ENCODE measurements at regions not wholly inside any gene's neighbourhood (a gene's known extent, or its start where the extent isn't known, plus 50 kb on each side); places are given as distances from the start of the nearest gene placed in this dataset.

DNA sequence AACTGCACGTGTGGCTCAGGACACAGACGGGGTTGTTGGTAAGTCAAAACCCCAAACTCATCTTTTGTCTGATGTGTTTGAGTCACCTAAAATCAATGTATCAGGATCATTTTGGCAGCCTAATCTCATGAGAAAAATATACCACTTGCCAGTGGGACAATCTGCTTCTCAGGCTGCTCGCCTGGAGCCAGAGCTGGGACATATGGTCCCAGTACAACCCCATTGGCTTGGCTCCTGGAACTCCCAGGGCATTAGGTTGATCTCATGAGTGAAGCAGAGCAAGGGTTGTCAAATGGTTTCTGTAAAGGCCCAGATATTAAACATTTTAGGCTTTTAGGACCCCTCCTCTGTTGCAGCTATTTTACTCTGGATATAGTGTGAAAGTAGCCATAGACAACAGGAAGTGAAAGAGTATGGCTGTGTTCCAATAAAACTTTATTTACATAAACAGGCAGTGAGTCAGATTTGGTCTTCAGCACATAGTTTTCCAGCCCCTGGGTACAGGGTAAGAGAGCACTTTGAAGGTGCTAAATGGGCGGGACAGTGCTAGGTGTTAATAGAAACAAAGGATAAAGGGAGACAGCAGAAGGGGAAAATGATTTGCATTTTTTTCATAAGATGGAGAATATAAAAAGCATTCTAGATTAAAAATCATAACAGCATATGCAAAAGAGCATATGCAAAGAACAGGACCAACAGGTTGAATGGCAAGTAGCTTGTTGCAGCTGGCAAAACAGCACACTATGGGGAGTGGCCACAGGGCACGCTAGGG lies 290.8 kb downstream of the KCNS3 start:
- H3K4me3 Mint-ChIP-seq, result no peak overlapping the region
- peaks cover 17% of the 10 kb centered on the region for H3K27me3 Mint-ChIP-seq
- ChIA-PET POLR2A (no interaction called here), CTCF (no interaction called here)
- no peak overlapping the region for H3K27ac Mint-ChIP-seq
- H3K4me1 Mint-ChIP-seq, result no peaks in the 10 kb centered on the region
- no peaks in the 10 kb centered on the region for H3K36me3 Mint-ChIP-seq (ENCODE audit: low read depth)
- DNase-seq, result no peak
- H3K9me3 Mint-ChIP-seq (ENCODE audit: low read depth), result no peaks in the 10 kb centered on the region
- ATAC-seq, result no peak
- intact Hi-C loops (cut with DNase I, micrococcal nuclease), result no loop called here

- H3K36me3 Mint-ChIP-seq (ENCODE audit: low read depth), result no peaks in the 10 kb centered on the region
- H3K4me3 Mint-ChIP-seq, result no peak overlapping the region
- no peak for ATAC-seq
- no peak overlapping the region for H3K27ac Mint-ChIP-seq
- ChIA-PET POLR2A (no interaction called here), CTCF (interaction anchor here (0.6 to 1.9 kb wide), 2 partner anchors 11 to 88 kb away, joined by 3 to 10 read pairs; no protein-coding TSS in a partner anchor)
- DNase-seq, result no peak
- peaks cover 13% of the 10 kb centered on the region for H3K27me3 Mint-ChIP-seq
- intact Hi-C loops (cut with DNase I, micrococcal nuclease), result no loop called here
- no peaks in the 10 kb centered on the region for H3K9me3 Mint-ChIP-seq (ENCODE audit: low read depth)
- no peaks in the 10 kb centered on the region for H3K4me1 Mint-ChIP-seq
Measured at GRCh38 chr2:18167871-18168270, 289.4 kb downstream of the KCNS3 start.

GRCh38 chr2:18161681-18162080 lies 283.2 kb downstream of the KCNS3 start:
- no peak for DNase-seq
- no peak for ATAC-seq
- intact Hi-C loops (cut with DNase I, micrococcal nuclease), result no loop called here
- CTCF ChIA-PET, result interaction anchor here (1.2 kb wide), 1 partner anchor 12 kb away, joined by 6 read pairs; no protein-coding TSS in a partner anchor
- H3K4me1 Mint-ChIP-seq, result no peaks in the 10 kb centered on the region
- POLR2A ChIA-PET, result no interaction called here
- H3K9me3 Mint-ChIP-seq (ENCODE audit: low read depth), result no peaks in the 10 kb centered on the region
- no peak overlapping the region for H3K27ac Mint-ChIP-seq
- no peaks in the 10 kb centered on the region for H3K36me3 Mint-ChIP-seq (ENCODE audit: low read depth)
- H3K27me3 Mint-ChIP-seq, result peaks cover 12% of the 10 kb centered on the region
- H3K4me3 Mint-ChIP-seq, result no peak overlapping the region

GRCh38 chr2:18159896-18160295 lies 281.4 kb downstream of the KCNS3 start:
- Mint-ChIP-seq H3K9me3 (ENCODE audit: low read depth) (no peaks in the 10 kb centered on the region), H3K27me3 (peaks cover 5% of the 10 kb centered on the region), H3K36me3 (ENCODE audit: low read depth) (no peaks in the 10 kb centered on the region), H3K4me1 (no peaks in the 10 kb centered on the region), H3K27ac (no peak overlapping the region), H3K4me3 (no peak overlapping the region)
- DNase-seq, result no peak
- CTCF ChIA-PET, result interaction anchor here (0.8 to 1.7 kb wide), 2 partner anchors 10 to 17 kb away, joined by 3 to 6 read pairs; no protein-coding TSS in a partner anchor
- no peak for ATAC-seq
- POLR2A ChIA-PET, result no interaction called here
- intact Hi-C loops (cut with DNase I, micrococcal nuclease), result no loop called here

GRCh38 chr2:18156421-18156820 lies 278.0 kb downstream of the KCNS3 start:
- Mint-ChIP-seq H3K4me3 (no peak overlapping the region), H3K27ac (no peak overlapping the region), H3K9me3 (ENCODE audit: low read depth) (no peaks in the 10 kb centered on the region), H3K36me3 (ENCODE audit: low read depth) (no peaks in the 10 kb centered on the region), H3K27me3 (peaks cover 5% of the 10 kb centered on the region), H3K4me1 (no peaks in the 10 kb centered on the region)
- intact Hi-C loops (cut with DNase I, micrococcal nuclease), result no loop called here
- ChIA-PET POLR2A (no interaction called here), CTCF (no interaction called here)
- ATAC-seq, result no peak
- DNase-seq, result no peak

GRCh38 chr2:18156002-18156401 lies 277.5 kb downstream of the KCNS3 start:
- Mint-ChIP-seq H3K36me3 (ENCODE audit: low read depth) (no peaks in the 10 kb centered on the region), H3K4me3 (no peak overlapping the region), H3K27me3 (peaks cover 5% of the 10 kb centered on the region), H3K4me1 (no peaks in the 10 kb centered on the region), H3K27ac (no peak overlapping the region), H3K9me3 (ENCODE audit: low read depth) (no peaks in the 10 kb centered on the region)
- no peak for DNase-seq
- ATAC-seq, result no peak
- intact Hi-C loops (cut with DNase I, micrococcal nuclease), result no loop called here
- ChIA-PET CTCF (no interaction called here), POLR2A (no interaction called here)

GRCh38 chr2:18154812-18155211 lies 276.3 kb downstream of the KCNS3 start:
- DNase-seq (no peak), ATAC-seq (no peak)
- ChIA-PET CTCF (no interaction called here), POLR2A (no interaction called here)
- H3K27ac Mint-ChIP-seq, result no peak overlapping the region
- H3K4me3 Mint-ChIP-seq, result no peak overlapping the region
- intact Hi-C loops (cut with DNase I, micrococcal nuclease), result no loop called here
- H3K4me1 Mint-ChIP-seq, result no peaks in the 10 kb centered on the region
- no peaks in the 10 kb centered on the region for H3K9me3 Mint-ChIP-seq (ENCODE audit: low read depth)
- H3K36me3 Mint-ChIP-seq (ENCODE audit: low read depth), result no peaks in the 10 kb centered on the region
- H3K27me3 Mint-ChIP-seq, result peaks cover 7% of the 10 kb centered on the region

- H3K4me1 Mint-ChIP-seq, result no peaks in the 10 kb centered on the region
- CTCF ChIA-PET, result no interaction called here
- H3K4me3 Mint-ChIP-seq, result no peak overlapping the region
- POLR2A ChIA-PET, result no interaction called here
- ATAC-seq (no peak), DNase-seq (no peak)
- no peak overlapping the region for H3K27ac Mint-ChIP-seq
- intact Hi-C loops (cut with DNase I, micrococcal nuclease), result no loop called here
- no peaks in the 10 kb centered on the region for H3K9me3 Mint-ChIP-seq (ENCODE audit: low read depth)
- peaks cover 7% of the 10 kb centered on the region for H3K27me3 Mint-ChIP-seq
- no peaks in the 10 kb centered on the region for H3K36me3 Mint-ChIP-seq (ENCODE audit: low read depth)
Measured at GRCh38 chr2:18154259-18154658, 275.8 kb downstream of the KCNS3 start.

DNA sequence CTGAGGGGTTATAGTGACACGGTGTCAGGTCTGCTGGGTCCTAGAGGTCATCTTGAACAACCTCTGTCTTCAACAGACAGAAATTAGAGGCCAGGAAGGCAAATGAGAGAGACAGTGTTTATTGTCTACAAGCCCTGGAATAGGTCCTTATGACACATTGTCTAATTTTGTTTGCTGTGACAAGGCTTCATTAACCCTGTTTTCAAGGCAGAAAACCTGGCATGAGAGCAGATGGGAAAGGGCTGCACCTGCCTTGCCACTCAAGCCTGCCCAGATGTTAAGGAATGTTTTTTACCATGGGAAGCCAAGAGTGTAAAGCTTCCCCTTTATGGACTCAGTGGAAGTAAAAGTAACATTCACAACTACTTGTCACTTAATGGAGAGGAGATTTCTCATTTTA lies 275.3 kb downstream of the KCNS3 start:
- H3K27me3 Mint-ChIP-seq, result peaks cover 8% of the 10 kb centered on the region
- H3K9me3 Mint-ChIP-seq (ENCODE audit: low read depth), result no peaks in the 10 kb centered on the region
- H3K36me3 Mint-ChIP-seq (ENCODE audit: low read depth), result no peaks in the 10 kb centered on the region
- no peak overlapping the region for H3K4me3 Mint-ChIP-seq
- H3K27ac Mint-ChIP-seq, result no peak overlapping the region
- H3K4me1 Mint-ChIP-seq, result no peaks in the 10 kb centered on the region
- intact Hi-C loops (cut with DNase I, micrococcal nuclease), result no loop called here
- ChIA-PET POLR2A (no interaction called here), CTCF (no interaction called here)
- ATAC-seq (no peak), DNase-seq (no peak)

DNA sequence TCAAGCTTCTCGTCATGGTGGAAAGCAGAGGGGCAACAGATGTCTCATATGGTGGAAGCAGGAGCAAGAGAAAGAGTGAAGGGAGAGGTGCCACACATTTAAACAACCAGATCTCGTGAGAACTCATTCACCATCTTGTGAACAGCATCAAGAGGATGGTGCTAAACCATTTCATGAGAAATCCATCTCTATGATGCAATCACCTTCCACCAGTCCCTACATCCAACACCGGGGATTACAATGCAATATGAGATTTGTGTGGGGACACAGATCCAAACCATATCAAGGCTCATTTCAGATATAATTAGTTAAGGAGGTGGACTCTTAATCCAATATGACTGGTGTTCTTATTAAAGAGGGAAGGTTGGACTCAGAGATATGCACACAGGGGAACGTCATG lies 272.8 kb downstream of the KCNS3 start:
- H3K36me3 Mint-ChIP-seq (ENCODE audit: low read depth), result no peaks in the 10 kb centered on the region
- ChIA-PET CTCF (no interaction called here), POLR2A (no interaction called here)
- ATAC-seq, result no peak
- no peak for DNase-seq
- H3K9me3 Mint-ChIP-seq (ENCODE audit: low read depth), result no peaks in the 10 kb centered on the region
- H3K27ac Mint-ChIP-seq, result no peak overlapping the region
- H3K4me1 Mint-ChIP-seq, result no peaks in the 10 kb centered on the region
- intact Hi-C loops (cut with DNase I, micrococcal nuclease), result no loop called here
- H3K27me3 Mint-ChIP-seq, result peaks cover 6% of the 10 kb centered on the region
- no peak overlapping the region for H3K4me3 Mint-ChIP-seq

- no peak for DNase-seq
- no peaks in the 10 kb centered on the region for H3K9me3 Mint-ChIP-seq (ENCODE audit: low read depth)
- peaks cover 6% of the 10 kb centered on the region for H3K27me3 Mint-ChIP-seq
- ATAC-seq, result peak; percentile 39
- no peaks in the 10 kb centered on the region for H3K36me3 Mint-ChIP-seq (ENCODE audit: low read depth)
- POLR2A ChIA-PET, result no interaction called here
- no peak overlapping the region for H3K27ac Mint-ChIP-seq
- H3K4me3 Mint-ChIP-seq, result no peak overlapping the region
- CTCF ChIA-PET, result interaction anchor here (0.6 to 1.6 kb wide), 7 partner anchors 9 to 298 kb away, joined by 3 to 6 read pairs (median 5); no protein-coding TSS in a partner anchor
- intact Hi-C loops (cut with DNase I, micrococcal nuclease), result loop anchor here (1.0 to 5.0 kb wide), 2 partner anchors 298 to 432 kb away; no protein-coding TSS in a partner anchor
- no peaks in the 10 kb centered on the region for H3K4me1 Mint-ChIP-seq
Measured at GRCh38 chr2:18149660-18150246, 271.3 kb downstream of the KCNS3 start.

- CTCF ChIA-PET, result no interaction called here
Measured at GRCh38 chr2:18136881-18137475, 258.5 kb downstream of the KCNS3 start.

More at GRCh38 chr2:18136881-18137475, 258.5 kb downstream of the KCNS3 start:
- ATAC-seq, result no peak
- Mint-ChIP-seq H3K27ac (no peak overlapping the region), H3K4me3 (no peak overlapping the region), H3K9me3 (ENCODE audit: low read depth) (peaks cover 3% of the 10 kb centered on the region), H3K36me3 (ENCODE audit: low read depth) (no peaks in the 10 kb centered on the region), H3K27me3 (no peaks in the 10 kb centered on the region), H3K4me1 (peaks cover 6% of the 10 kb centered on the region)
- POLR2A ChIA-PET, result no interaction called here
- intact Hi-C loops (cut with DNase I, micrococcal nuclease), result no loop called here
- no peak for DNase-seq

Measured in activated CD4-positive, alpha-beta T cell treated with anti-CD3 and anti-CD28 coated beads for 36 hours (primary cell).